ENCODE measurements at regions not wholly inside any gene's neighbourhood (a gene's known extent, or its start where the extent isn't known, plus 50 kb on each side); places are given as distances from the start of the nearest gene placed in this dataset.

DNA sequence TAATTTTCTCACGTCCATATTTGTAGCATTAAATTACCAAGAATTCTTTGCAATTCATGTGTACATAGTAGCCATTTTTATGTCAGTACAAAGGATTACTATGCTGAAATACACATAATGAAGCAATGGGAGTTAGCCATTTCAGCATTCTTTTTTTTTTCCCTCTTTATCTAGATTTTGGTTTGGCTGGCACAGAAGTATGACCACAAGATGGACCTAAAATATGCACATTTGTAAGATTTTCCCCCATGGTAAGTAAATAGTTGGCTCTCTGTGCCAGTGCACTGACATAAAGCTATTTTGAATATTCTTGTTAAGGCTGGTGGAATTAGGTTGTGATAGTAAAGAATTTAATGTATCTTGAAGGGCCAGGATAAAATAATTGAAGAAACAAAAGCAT, 486.1 kb upstream of the BTBD3 start:
- Histone ChIP-seq H3K9me3 (ENCODE audit: control insufficient read depth in 2 of 2, insufficient read depth in 1 of 2, low read length in 1 of 2) (peaks cover 0 to 5% of the 10 kb centered on the region in 2 donors), H3K36me3 (ENCODE audit: control insufficient read depth in 2 of 2, insufficient read depth in 2 of 2, low read length in 1 of 2) (no peaks in the 10 kb centered on the region), H3K27ac (ENCODE audit: low read depth in 1 of 2, low read length in 1 of 2) (no peak overlapping the region), H3K4me3 (ENCODE audit: low read length in 2 of 2) (no peak overlapping the region), H3K27me3 (ENCODE audit: control insufficient read depth in 2 of 2, insufficient read depth in 1 of 2, low read length in 1 of 2) (no peaks in the 10 kb centered on the region), H3K4me1 (ENCODE audit: control insufficient read depth in 2 of 2, insufficient read depth in 2 of 2, low read length in 2 of 2) (no peaks in the 10 kb centered on the region)
- DNase-seq (ENCODE audit: low read depth in 6 of 9, low spot score in 9 of 9): no peak
- 97% methylated on average over 1 of the region's 1 CpG for WGBS

DNA sequence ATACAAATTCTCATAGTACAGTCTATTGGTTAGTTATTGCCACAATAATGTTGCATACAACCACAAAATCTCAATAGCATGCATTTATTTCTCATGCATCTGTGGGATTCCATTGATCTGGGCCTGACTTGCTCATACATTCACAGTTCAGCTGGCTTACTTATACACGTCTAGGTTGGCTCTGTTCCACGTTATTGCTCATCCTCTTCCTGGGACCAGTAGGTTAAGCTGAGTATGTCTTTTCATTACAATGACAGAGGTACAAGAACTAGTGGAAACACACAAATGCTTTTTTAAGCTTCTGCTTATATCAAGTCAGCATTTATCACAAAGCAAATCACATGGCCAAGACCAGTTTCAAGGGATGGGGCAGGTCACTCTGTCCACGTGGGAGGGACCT, 485.3 kb upstream of the BTBD3 start:
- no peak overlapping the region for H3K27ac ChIP-seq (ENCODE audit: low read depth in 1 of 2, low read length in 1 of 2)
- no peaks in the 10 kb centered on the region for H3K27me3 ChIP-seq (ENCODE audit: control insufficient read depth in 2 of 2, insufficient read depth in 1 of 2, low read length in 1 of 2)
- no peak overlapping the region for H3K4me3 ChIP-seq (ENCODE audit: low read length in 2 of 2)
- peaks cover 0 to 5% of the 10 kb centered on the region in 2 donors for H3K9me3 ChIP-seq (ENCODE audit: control insufficient read depth in 2 of 2, insufficient read depth in 1 of 2, low read length in 1 of 2)
- no peaks in the 10 kb centered on the region for H3K4me1 ChIP-seq (ENCODE audit: control insufficient read depth in 2 of 2, insufficient read depth in 2 of 2, low read length in 2 of 2)
- no peak for DNase-seq (ENCODE audit: low read depth in 6 of 9, low spot score in 9 of 9)
- WGBS: 85% methylated on average over 3 of the region's 3 CpGs
- no peaks in the 10 kb centered on the region for H3K36me3 ChIP-seq (ENCODE audit: control insufficient read depth in 2 of 2, insufficient read depth in 2 of 2, low read length in 1 of 2)

DNA sequence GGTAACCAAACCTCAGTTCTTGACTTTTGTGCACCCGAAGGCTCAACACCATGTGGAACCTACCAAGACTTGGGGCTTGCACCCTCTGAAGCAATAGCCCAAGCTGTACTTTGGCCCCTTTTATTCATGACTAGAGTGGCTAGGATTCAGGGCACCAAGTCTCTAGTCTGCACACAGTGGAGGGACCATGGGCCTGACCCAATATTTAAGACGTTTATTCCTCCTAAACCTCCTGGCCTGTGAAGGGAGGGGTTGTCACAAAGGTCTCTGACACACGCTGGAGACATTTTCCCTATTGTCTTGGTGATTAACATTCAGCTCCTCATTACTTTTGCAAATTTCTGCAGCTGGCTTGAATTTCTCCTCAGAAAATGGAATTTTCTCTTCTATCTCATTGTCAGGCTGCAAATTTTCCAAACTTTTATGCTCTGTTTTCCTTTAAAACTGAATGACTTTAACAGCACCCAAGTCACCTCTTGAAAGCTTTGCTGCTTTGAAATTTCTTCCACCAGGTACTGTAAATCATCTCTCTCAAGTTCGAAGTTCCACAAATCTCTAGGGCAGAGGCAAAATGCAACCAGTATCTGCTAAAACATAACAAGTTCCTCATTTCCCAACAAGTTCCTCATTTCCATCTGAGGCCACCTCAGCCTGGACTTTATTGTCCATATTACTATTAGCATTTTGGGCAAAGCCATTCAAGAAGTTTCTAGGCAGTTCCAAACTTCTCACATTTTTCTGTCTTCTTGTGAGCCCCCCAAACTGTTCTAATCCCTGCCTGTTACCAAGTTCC, 481.4 kb upstream of the BTBD3 start:
- Histone ChIP-seq H3K27me3 (ENCODE audit: control insufficient read depth in 2 of 2, insufficient read depth in 1 of 2, low read length in 1 of 2) (no peaks in the 10 kb centered on the region), H3K4me3 (ENCODE audit: low read length in 2 of 2) (no peak overlapping the region), H3K9me3 (ENCODE audit: control insufficient read depth in 2 of 2, insufficient read depth in 1 of 2, low read length in 1 of 2) (peaks cover 0 to 5% of the 10 kb centered on the region in 2 donors), H3K36me3 (ENCODE audit: control insufficient read depth in 2 of 2, insufficient read depth in 2 of 2, low read length in 1 of 2) (no peaks in the 10 kb centered on the region), H3K4me1 (ENCODE audit: control insufficient read depth in 2 of 2, insufficient read depth in 2 of 2, low read length in 2 of 2) (no peaks in the 10 kb centered on the region), H3K27ac (ENCODE audit: low read depth in 1 of 2, low read length in 1 of 2) (no peak overlapping the region)
- WGBS: 71% methylated on average over 4 of the region's 4 CpGs
- no peak for DNase-seq (ENCODE audit: low read depth in 6 of 9, low spot score in 9 of 9)

DNA sequence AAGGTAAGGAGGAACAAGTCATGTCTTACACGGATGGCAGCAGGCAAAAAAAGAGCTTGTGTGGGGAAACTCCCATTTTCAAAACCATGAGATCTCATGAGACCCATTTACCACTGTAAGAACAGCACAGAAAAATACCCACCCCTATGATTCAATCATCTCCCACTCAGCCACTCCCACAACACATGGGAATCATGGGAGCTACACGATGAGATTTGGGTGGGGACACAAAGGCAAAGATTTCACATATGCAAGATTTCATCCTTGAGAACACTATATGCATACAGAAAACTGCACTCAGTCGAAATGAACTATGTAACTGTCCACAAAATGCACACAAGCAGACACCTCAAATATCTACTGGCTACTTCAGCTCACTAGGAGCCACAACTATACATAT, 480.6 kb upstream of the BTBD3 start:
- no peak for DNase-seq (ENCODE audit: low read depth in 6 of 9, low spot score in 9 of 9)
- Histone ChIP-seq H3K4me3 (ENCODE audit: low read length in 2 of 2) (no peak overlapping the region), H3K9me3 (ENCODE audit: control insufficient read depth in 2 of 2, insufficient read depth in 1 of 2, low read length in 1 of 2) (peaks cover 0 to 5% of the 10 kb centered on the region in 2 donors), H3K27ac (ENCODE audit: low read depth in 1 of 2, low read length in 1 of 2) (no peak overlapping the region), H3K27me3 (ENCODE audit: control insufficient read depth in 2 of 2, insufficient read depth in 1 of 2, low read length in 1 of 2) (no peaks in the 10 kb centered on the region), H3K4me1 (ENCODE audit: control insufficient read depth in 2 of 2, insufficient read depth in 2 of 2, low read length in 2 of 2) (no peaks in the 10 kb centered on the region), H3K36me3 (ENCODE audit: control insufficient read depth in 2 of 2, insufficient read depth in 2 of 2, low read length in 1 of 2) (no peaks in the 10 kb centered on the region)
- 86% methylated on average over 3 of the region's 3 CpGs for WGBS

GRCh38 chr20:11437611-11438380, 479.9 kb upstream of the BTBD3 start:
- Histone ChIP-seq H3K9me3 (ENCODE audit: control insufficient read depth in 2 of 2, insufficient read depth in 1 of 2, low read length in 1 of 2) (peaks cover 0 to 5% of the 10 kb centered on the region in 2 donors), H3K27me3 (ENCODE audit: control insufficient read depth in 2 of 2, insufficient read depth in 1 of 2, low read length in 1 of 2) (no peaks in the 10 kb centered on the region), H3K4me1 (ENCODE audit: control insufficient read depth in 2 of 2, insufficient read depth in 2 of 2, low read length in 2 of 2) (no peaks in the 10 kb centered on the region), H3K4me3 (ENCODE audit: low read length in 2 of 2) (no peak overlapping the region), H3K27ac (ENCODE audit: low read depth in 1 of 2, low read length in 1 of 2) (no peak overlapping the region), H3K36me3 (ENCODE audit: control insufficient read depth in 2 of 2, insufficient read depth in 2 of 2, low read length in 1 of 2) (no peaks in the 10 kb centered on the region)
- 98% methylated on average over 5 of the region's 5 CpGs for WGBS
- no peak for DNase-seq (ENCODE audit: low read depth in 6 of 9, low spot score in 9 of 9)

DNA sequence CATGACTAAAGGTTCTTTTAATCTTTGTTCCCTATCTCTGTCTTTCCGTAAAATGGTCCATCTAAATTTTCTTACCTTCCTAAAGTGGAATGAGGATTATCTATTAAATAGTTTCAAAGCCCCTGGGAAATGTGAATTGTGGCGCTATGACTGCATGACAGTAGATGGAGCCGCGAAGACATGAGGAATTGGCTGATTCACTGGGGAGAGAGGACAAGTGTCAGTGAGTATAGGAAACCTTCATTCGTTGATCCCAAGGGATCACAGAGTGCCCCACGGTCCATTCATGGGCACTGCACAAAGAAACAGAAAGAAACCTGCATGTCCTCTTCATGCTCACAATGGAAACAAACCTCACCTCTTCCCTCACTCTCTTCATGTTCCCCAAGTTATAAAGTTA, 479.3 kb upstream of the BTBD3 start:
- no peak overlapping the region for H3K27ac ChIP-seq (ENCODE audit: low read depth in 1 of 2, low read length in 1 of 2)
- no peaks in the 10 kb centered on the region for H3K4me1 ChIP-seq (ENCODE audit: control insufficient read depth in 2 of 2, insufficient read depth in 2 of 2, low read length in 2 of 2)
- 93% methylated on average over 6 of the region's 6 CpGs for WGBS
- no peaks in the 10 kb centered on the region for H3K36me3 ChIP-seq (ENCODE audit: control insufficient read depth in 2 of 2, insufficient read depth in 2 of 2, low read length in 1 of 2)
- peaks cover 0 to 5% of the 10 kb centered on the region in 2 donors for H3K9me3 ChIP-seq (ENCODE audit: control insufficient read depth in 2 of 2, insufficient read depth in 1 of 2, low read length in 1 of 2)
- no peak for DNase-seq (ENCODE audit: low read depth in 6 of 9, low spot score in 9 of 9)
- H3K27me3 ChIP-seq (ENCODE audit: control insufficient read depth in 2 of 2, insufficient read depth in 1 of 2, low read length in 1 of 2): no peaks in the 10 kb centered on the region
- H3K4me3 ChIP-seq (ENCODE audit: low read length in 2 of 2): no peak overlapping the region

DNA sequence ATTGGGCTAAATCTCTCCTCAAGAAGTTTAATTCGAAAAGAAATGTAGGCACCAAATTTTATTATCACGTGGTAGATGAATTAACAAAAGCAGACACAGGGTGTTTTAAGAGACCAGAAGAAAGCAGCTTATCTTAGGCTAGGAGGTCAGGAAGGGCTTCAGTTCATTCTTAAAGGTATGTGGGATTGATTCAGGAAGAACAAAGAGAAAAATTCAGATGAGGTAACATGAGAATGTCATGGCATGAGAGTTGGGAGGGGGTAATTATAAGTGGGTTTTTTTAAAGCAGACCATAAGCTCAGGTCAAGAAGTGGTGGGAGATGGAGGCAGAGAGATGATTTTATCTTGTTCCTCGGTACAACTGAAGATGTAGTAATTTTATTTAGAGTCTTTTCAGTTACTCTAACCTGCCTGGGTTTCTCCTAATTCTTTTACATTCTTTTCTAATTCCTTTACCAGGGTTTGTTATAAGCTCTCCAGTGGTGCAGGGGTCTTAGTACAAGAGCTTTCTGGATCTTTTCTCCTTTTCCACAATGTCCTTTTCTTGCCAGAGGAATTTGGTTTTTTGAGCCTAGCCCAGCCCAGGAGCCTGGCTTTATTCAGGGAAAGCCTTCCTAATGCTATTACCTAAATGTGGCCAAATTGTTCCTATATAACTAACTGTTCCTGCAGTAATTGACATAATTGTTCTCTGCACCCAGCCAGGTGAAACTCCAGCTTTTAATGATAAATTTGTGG, 474.1 kb upstream of the BTBD3 start:
- WGBS: 61% methylated on average over 3 of the region's 3 CpGs
- Histone ChIP-seq H3K9me3 (ENCODE audit: control insufficient read depth in 2 of 2, insufficient read depth in 1 of 2, low read length in 1 of 2) (no peaks in the 10 kb centered on the region), H3K27me3 (ENCODE audit: control insufficient read depth in 2 of 2, insufficient read depth in 1 of 2, low read length in 1 of 2) (no peaks in the 10 kb centered on the region), H3K36me3 (ENCODE audit: control insufficient read depth in 2 of 2, insufficient read depth in 2 of 2, low read length in 1 of 2) (no peaks in the 10 kb centered on the region), H3K4me1 (ENCODE audit: control insufficient read depth in 2 of 2, insufficient read depth in 2 of 2, low read length in 2 of 2) (no peaks in the 10 kb centered on the region), H3K4me3 (ENCODE audit: low read length in 2 of 2) (no peak overlapping the region), H3K27ac (ENCODE audit: low read depth in 1 of 2, low read length in 1 of 2) (no peak overlapping the region)
- no peak for DNase-seq (ENCODE audit: low read depth in 6 of 9, low spot score in 9 of 9)

DNA sequence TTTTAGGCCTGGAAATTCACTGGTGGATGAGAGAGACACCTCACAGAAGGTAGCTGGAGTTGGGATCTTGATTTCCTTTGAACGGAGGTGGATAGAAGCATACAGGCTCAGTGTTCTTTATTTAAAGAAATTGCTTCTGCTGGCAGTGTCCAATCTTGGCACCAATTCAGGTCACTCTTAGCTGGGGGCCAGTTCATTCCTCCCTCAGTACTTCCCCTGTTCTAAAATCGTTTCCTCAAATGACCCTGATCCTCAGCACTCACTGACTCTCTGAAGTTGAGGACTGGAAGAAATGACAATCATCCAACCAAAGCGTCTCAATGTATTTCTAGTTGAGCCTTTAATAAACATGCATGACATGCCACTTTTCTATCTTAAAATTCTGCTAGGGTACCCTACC, 472.5 kb upstream of the BTBD3 start:
- no peaks in the 10 kb centered on the region for H3K27me3 ChIP-seq (ENCODE audit: control insufficient read depth in 2 of 2, insufficient read depth in 1 of 2, low read length in 1 of 2)
- 80% methylated on average over 3 of the region's 3 CpGs for WGBS

DNA sequence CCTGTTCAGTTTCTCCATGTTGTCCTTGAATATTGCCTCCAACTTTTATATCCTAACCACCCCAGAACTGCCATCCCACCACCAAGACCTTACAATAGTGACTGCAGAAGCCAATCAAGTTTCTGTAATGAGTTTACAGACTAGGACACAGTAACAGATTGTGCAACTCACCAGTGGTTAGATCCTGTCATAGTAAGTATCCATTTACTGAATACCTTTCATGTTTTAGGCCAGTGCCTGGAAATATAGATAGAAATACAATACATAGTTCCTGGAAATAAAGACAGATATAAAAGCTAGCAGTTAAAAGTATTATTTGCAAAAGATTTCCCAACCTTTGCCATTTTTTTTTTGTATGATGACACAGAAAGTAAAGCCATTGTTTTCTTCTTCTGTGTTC, 471.8 kb upstream of the BTBD3 start:
- H3K27ac ChIP-seq (ENCODE audit: low read depth in 1 of 2, low read length in 1 of 2): no peak overlapping the region
- no peak for DNase-seq (ENCODE audit: low read depth in 6 of 9, low spot score in 9 of 9)
- H3K27me3 ChIP-seq (ENCODE audit: control insufficient read depth in 2 of 2, insufficient read depth in 1 of 2, low read length in 1 of 2): no peaks in the 10 kb centered on the region
- H3K36me3 ChIP-seq (ENCODE audit: control insufficient read depth in 2 of 2, insufficient read depth in 2 of 2, low read length in 1 of 2): no peaks in the 10 kb centered on the region
- H3K9me3 ChIP-seq (ENCODE audit: control insufficient read depth in 2 of 2, insufficient read depth in 1 of 2, low read length in 1 of 2): no peaks in the 10 kb centered on the region
- H3K4me3 ChIP-seq (ENCODE audit: low read length in 2 of 2): no peak overlapping the region
- H3K4me1 ChIP-seq (ENCODE audit: control insufficient read depth in 2 of 2, insufficient read depth in 2 of 2, low read length in 2 of 2): no peaks in the 10 kb centered on the region

More for the DNA sequence above, 472.5 kb upstream of the BTBD3 start:
- Histone ChIP-seq H3K9me3 (ENCODE audit: control insufficient read depth in 2 of 2, insufficient read depth in 1 of 2, low read length in 1 of 2) (no peaks in the 10 kb centered on the region), H3K4me3 (ENCODE audit: low read length in 2 of 2) (no peak overlapping the region), H3K27ac (ENCODE audit: low read depth in 1 of 2, low read length in 1 of 2) (no peak overlapping the region), H3K36me3 (ENCODE audit: control insufficient read depth in 2 of 2, insufficient read depth in 2 of 2, low read length in 1 of 2) (no peaks in the 10 kb centered on the region), H3K4me1 (ENCODE audit: control insufficient read depth in 2 of 2, insufficient read depth in 2 of 2, low read length in 2 of 2) (no peaks in the 10 kb centered on the region)
- no peak for DNase-seq (ENCODE audit: low read depth in 6 of 9, low spot score in 9 of 9)
